ENCODE measurements at regions not wholly inside any gene's neighbourhood (a gene's known extent, or its start where the extent isn't known, plus 50 kb on each side); places are given as distances from the start of the nearest gene placed in this dataset.
"Not testable (repeated sequence)": the region's sequence is repeated elsewhere in the genome, so short reads cannot be mapped to it uniquely, and the experiment has no call there.

DNA sequence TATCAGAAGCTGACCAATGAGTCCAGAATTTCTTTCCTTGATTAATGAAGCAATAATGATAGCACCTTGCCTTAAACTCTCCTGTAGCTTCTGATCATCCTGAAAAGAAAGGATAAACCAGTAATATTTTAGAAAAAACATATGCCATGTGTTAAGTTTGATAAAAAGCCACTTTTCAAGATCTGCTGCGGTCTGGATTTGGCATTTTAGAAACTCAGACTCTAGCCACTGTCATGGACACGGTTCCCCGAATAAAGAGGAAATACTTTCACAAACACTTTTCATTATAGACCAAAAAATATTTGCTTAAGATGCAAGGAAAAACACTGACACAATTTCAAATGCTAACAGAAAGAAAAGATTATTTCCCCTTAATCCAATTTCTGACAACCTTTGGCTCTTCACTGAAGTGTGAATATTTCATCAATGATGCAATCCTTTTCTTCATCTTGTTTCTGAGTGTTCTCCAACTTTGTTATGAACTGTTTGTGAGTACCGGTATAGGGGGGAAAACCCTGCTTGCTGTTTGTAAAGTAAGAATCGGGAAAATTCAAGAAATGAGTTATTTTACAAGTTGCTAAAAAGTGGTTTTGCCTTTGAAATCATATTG is 329.5 kb downstream of the CRPPA start:
- no peak for DNase-seq (ENCODE audit: low read depth)
- in situ Hi-C loops (cut with HindIII; ENCODE audit: low sequenced_read_pairs), result loop anchor here (25.0 kb wide), 1 partner anchor 470 kb away; no protein-coding TSS in a partner anchor
- no peak overlapping the region for H3K4me3 ChIP-seq (ENCODE audit: low read depth, low read length)
- TF ChIP-seq CTCF (IDR thresholded peaks at IDR 0.05; ENCODE audit: low read depth, low read length, missing control alignments), result no peak

- no peak for TF ChIP-seq CTCF (IDR thresholded peaks at IDR 0.05; ENCODE audit: low read depth, low read length, missing control alignments)
- no peak overlapping the region for H3K4me3 ChIP-seq (ENCODE audit: low read depth, low read length)
- DNase-seq (ENCODE audit: low read depth), result no peak
- in situ Hi-C loops (cut with HindIII; ENCODE audit: low sequenced_read_pairs), result loop anchor here (25.0 kb wide), 1 partner anchor 472 kb away; no protein-coding TSS in a partner anchor
Measured at GRCh38 chr7:16089801-16090200, 331.5 kb downstream of the CRPPA start.

- H3K4me3 ChIP-seq (ENCODE audit: low read depth, low read length), result no peak overlapping the region
- in situ Hi-C loops (cut with HindIII; ENCODE audit: low sequenced_read_pairs), result loop anchor here (25.0 kb wide), 1 partner anchor 473 kb away; no protein-coding TSS in a partner anchor
- DNase-seq (ENCODE audit: low read depth), result no peak
- no peak for TF ChIP-seq CTCF (IDR thresholded peaks at IDR 0.05; ENCODE audit: low read depth, low read length, missing control alignments)
Measured at GRCh38 chr7:16089191-16089590, 332.1 kb downstream of the CRPPA start.

GRCh38 chr7:16086743-16087142 is 334.6 kb downstream of the CRPPA start:
- no peak overlapping the region for H3K4me3 ChIP-seq (ENCODE audit: low read depth, low read length)
- DNase-seq (ENCODE audit: low read depth), result no peak
- TF ChIP-seq CTCF (IDR thresholded peaks at IDR 0.05; ENCODE audit: low read depth, low read length, missing control alignments), result no peak
- in situ Hi-C loops (cut with HindIII; ENCODE audit: low sequenced_read_pairs), result loop anchor here (25.0 kb wide), 1 partner anchor 476 kb away; no protein-coding TSS in a partner anchor

DNA sequence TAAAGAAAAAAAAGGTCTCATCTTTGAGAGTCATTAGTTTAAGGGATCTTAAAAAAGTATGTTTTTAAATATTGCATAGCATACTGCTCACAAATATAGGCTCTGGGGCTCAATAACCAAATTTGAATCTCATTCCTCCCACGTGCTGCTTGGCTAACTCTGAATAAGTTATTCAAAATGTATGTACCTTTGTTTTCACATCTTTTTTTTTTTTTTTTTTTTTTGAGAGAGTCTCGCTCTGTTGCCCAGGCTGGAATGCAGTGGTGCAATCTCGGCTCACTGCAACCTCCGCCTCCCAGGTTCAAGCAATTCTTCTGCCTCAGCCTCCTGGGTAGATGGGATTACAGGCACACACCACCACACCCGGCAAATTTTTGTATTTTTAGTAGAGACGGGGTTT is 335.6 kb downstream of the CRPPA start:
- DNase-seq (ENCODE audit: low read depth); H3K4me3 ChIP-seq (ENCODE audit: low read depth, low read length): not testable (repeated sequence)
- in situ Hi-C loops (cut with HindIII; ENCODE audit: low sequenced_read_pairs), result loop anchor here (25.0 kb wide), 1 partner anchor 477 kb away; no protein-coding TSS in a partner anchor

- TF ChIP-seq CTCF (IDR thresholded peaks at IDR 0.05; ENCODE audit: low read depth, low read length, missing control alignments), result no peak
- no peak for DNase-seq (ENCODE audit: low read depth)
- H3K4me3 ChIP-seq (ENCODE audit: low read depth, low read length), result no peak overlapping the region
- in situ Hi-C loops (cut with HindIII; ENCODE audit: low sequenced_read_pairs), result loop anchor here (25.0 kb wide), 1 partner anchor 477 kb away; no protein-coding TSS in a partner anchor
Measured at GRCh38 chr7:16084875-16085274, 336.5 kb downstream of the CRPPA start.

GRCh38 chr7:16084370-16084769 is 337.0 kb downstream of the CRPPA start:
- peak; percentile 55 for DNase-seq (ENCODE audit: low read depth)
- no peak for TF ChIP-seq CTCF (IDR thresholded peaks at IDR 0.05; ENCODE audit: low read depth, low read length, missing control alignments)
- no peak overlapping the region for H3K4me3 ChIP-seq (ENCODE audit: low read depth, low read length)
- in situ Hi-C loops (cut with HindIII; ENCODE audit: low sequenced_read_pairs), result loop anchor here (25.0 kb wide), 1 partner anchor 478 kb away; no protein-coding TSS in a partner anchor

Data from astrocyte of the cerebellum (primary cell).